ENCODE measurements at regions not wholly inside any gene's neighbourhood (a gene's known extent, or its start where the extent isn't known, plus 50 kb on each side); places are given as distances from the start of the nearest gene placed in this dataset.

- no peak for TF ChIP-seq CTCF (IDR thresholded peaks at IDR 0.05; ENCODE audit: extremely low read depth, missing control alignments)
- DNase-seq (ENCODE audit: low spot score) = no peak
These were observed 312.7 kb downstream of the PRL start for GRCh38 chr6:21984135-21984534.

DNA sequence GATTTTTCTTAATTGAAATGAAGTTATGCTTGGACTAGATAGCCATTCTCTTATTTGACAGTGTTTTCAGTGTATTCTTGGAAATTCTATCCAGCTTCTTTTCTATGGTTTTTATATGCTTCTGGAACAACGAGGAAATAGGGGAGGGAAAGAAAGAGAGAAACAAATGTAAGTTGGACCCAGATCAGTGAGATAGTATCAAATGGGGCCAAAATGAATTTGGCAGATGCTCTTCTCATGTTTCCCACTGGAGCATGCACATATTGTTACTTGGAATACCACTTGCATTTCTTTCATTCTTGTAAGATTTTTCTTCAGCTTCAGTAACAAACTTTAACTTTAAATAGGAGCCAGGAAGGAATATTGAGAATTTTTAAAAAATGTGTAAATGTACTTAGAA is 312.3 kb downstream of the PRL start:
- DNase-seq (ENCODE audit: low spot score) = no peak
- no peak for TF ChIP-seq CTCF (IDR thresholded peaks at IDR 0.05; ENCODE audit: extremely low read depth, missing control alignments)

GRCh38 chr6:21985904-21986303 is 310.9 kb downstream of the PRL start:
- no peak for DNase-seq (ENCODE audit: low spot score)
- no peak for TF ChIP-seq CTCF (IDR thresholded peaks at IDR 0.05; ENCODE audit: extremely low read depth, missing control alignments)

GRCh38 chr6:21986703-21987102 is 310.1 kb downstream of the PRL start:
- TF ChIP-seq CTCF (IDR thresholded peaks at IDR 0.05; ENCODE audit: extremely low read depth, missing control alignments) = no peak
- no peak for DNase-seq (ENCODE audit: low spot score)

GRCh38 chr6:21987501-21987957 is 309.3 kb downstream of the PRL start:
- DNase-seq (ENCODE audit: low spot score) = peak; percentile 41
- TF ChIP-seq CTCF (IDR thresholded peaks at IDR 0.05; ENCODE audit: extremely low read depth, missing control alignments) = no peak

GRCh38 chr6:21990577-21990976 is 306.3 kb downstream of the PRL start:
- TF ChIP-seq CTCF (IDR thresholded peaks at IDR 0.05; ENCODE audit: extremely low read depth, missing control alignments) = no peak
- DNase-seq (ENCODE audit: low spot score) = no peak

GRCh38 chr6:21992178-21992967 is 304.5 kb downstream of the PRL start:
- no peak for TF ChIP-seq CTCF (IDR thresholded peaks at IDR 0.05; ENCODE audit: extremely low read depth, missing control alignments)
- DNase-seq (ENCODE audit: low spot score) = no peak
